Caki2 (cell line): ENCODE measurements at regions not wholly inside any gene's neighbourhood (a gene's known extent, or its start where the extent isn't known, plus 50 kb on each side); places are given as distances from the start of the nearest gene placed in this dataset.
A peak's percentile ranks its signal among the peaks of the same experiment; 100 is the strongest.

Source experiments
- DNase-seq: peaks from one replicate; pipeline ENCODE4 v3.0.0-alpha.2; 2015; ENCODE audit warnings: low read depth
- in situ Hi-C: cut with HindIII; loops from 2 replicates; pipeline ENCODE4 v1.10.0; 2016; ENCODE audit warnings: low sequenced_read_pairs, low pct_unique_long_range_greater_than_20kb, mixed read lengths

DNA sequence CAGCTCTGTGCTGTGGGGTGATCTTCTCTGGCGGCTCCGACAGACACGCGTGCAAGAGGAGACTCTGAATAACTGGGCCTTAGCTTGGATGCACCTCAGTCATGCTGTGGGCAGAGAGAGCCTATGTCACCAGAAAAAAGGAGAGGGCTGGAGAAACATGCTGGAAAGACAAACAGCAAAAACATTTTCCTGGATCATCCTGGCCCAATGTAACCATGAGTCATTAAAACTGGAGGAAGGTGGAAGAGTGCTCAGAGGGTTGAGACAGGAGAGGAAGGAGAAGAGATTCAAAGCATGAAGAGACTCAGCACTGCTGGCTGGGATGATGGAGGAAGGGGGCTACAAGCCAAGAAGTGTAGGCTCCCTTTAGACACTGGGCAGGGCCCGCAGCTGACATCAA, 292.0 kb downstream of the CDH26 start:
- no peak for DNase-seq
- in situ Hi-C loops, result no loop called here

DNA sequence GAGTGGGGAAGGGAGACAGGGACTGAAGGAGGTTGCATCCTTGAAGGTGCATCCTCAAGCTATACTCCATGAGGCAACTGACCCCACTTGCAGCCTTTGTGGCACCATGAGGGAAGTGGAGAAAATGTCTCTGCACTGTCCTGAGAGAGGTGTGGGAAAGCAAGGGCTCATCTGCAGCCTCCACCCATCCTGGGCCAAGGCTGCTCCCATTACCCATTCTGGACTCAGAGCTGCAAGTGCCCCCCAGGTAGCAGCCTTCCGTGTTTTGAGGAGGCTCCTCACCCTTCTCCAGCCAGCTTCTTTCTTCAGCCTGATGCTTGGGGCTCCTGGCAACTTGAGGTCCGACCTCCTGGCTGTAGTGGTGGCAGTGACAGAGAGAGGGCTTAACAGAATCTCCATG, 294.6 kb downstream of the CDH26 start:
- DNase-seq, result no peak
- in situ Hi-C loops, result no loop called here

DNA sequence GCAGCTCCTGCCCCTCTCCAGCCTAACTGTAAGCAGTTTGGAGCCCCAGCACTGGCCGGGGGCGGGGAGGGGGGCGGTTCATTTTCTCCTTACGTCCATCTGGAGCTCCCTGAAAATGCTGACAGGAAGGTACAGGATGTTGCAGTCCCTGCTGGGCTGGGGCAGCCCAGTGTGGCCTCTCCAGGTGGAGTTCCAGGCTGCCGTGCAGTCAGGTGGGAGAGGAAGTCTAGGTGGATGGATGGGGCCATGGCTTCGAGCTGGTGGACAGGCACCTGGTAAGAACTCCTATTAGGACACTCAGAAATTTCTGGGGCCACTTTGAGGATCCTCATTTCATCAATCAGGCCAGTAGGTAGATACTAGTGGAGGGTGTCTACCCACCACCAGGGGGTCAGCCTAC, 295.2 kb downstream of the CDH26 start:
- in situ Hi-C loops, result no loop called here
- no peak for DNase-seq

DNA sequence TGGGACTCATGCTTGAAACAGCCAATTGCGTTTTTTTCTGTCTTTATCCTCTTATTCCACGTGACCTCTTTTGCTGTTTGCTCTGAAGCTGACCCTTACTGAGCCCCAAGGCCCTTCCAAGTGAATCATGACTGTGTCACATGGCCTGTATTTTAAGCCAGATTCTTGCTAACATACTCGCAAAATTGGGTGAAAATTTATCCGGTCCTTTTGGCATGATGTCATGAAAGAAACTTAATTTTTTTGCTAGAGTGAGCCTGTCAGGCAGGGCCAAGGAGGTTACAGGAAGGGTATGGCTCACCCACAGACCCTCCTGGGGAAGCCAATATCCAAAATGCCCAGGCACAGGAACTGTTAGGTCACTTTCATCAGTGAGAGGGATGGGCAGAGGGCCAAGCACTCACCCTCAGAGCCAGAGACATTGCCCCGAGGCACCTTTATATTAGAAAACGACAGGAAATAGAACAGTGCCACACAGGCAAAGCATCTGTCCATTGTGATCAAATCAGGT, 296.7 kb downstream of the CDH26 start:
- in situ Hi-C loops, result no loop called here
- no peak for DNase-seq

DNA sequence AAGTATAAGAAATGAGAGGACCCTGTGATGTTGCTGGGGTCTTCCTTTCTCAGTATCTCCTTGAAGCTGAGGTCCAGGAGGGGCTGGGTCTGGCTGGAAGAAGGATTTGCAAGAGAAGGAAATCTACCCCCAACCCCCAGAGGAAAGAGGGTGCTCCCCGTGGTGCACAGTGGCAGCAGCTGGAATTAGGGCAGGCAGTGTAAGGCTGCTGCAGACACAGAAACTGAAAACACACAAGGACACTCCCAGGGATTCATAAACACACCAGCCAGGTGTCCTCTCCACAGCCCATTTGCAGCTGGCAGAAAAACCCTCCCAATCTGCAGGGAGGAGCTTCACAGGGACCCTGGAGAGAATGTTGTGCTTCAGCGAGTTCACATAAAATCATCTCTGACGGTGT, 297.2 kb downstream of the CDH26 start:
- in situ Hi-C loops, result no loop called here
- DNase-seq, result no peak

DNA sequence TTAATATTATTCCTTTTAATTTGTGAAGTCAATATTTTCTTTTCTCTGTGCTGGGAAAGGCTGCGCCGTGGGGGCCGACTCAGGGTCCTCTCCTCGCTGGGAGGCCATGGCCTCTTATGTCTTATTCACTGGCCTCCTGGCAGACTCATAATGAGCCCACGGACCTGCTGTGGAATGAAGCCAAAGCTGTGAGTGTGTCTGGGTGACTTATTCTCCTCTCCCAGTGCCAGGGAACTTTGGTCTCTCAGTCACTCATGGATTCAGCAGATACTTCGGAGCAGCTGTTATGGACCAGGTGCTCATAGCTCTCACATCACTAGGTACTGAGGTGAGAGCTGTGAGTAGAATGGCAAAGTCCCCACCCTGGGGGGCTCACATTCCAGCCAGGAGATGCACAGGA, 297.6 kb downstream of the CDH26 start:
- no peak for DNase-seq

DNA sequence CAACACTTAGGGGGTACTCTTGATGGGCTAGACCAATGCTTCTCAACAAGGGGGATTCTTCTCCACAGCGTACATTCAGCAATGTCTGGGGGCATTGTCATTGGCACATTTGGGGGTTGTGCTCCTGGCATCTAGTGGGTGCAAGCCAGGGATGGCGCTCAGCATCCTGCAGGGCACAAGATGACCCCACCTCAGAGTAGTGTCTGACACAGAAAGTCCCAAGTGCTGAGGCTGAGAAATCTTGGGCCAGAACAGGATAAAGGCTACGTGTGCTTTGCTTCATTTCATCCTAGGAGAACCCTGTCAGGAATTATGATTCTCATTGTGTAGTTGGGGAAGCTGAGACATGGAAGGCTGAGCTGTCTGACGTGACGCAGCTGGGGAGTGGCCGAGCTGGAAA, 298.6 kb downstream of the CDH26 start:
- no peak for DNase-seq
- in situ Hi-C loops, result no loop called here

More for the DNA sequence above, 297.6 kb downstream of the CDH26 start:
- in situ Hi-C loops, result no loop called here

DNA sequence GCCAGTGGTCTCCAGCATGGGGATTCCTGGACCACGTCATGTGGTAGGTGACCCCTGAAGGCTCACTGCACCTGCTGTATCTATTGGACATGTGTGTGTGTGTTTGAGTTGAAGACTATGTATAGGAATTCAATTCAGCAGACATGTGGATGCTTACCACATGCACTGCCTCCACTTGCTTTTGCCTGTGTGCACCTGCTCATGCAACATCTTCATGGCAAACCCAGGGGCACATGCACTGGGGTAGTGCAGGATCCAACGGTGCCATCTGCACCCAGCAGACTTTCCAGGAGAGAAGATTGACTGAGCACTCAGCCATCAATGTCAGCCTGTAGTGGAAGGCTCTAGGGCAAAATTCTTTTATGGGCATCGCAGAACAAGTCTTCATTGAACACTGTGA, 299.4 kb downstream of the CDH26 start:
- no peak for DNase-seq
- in situ Hi-C loops, result no loop called here

DNA sequence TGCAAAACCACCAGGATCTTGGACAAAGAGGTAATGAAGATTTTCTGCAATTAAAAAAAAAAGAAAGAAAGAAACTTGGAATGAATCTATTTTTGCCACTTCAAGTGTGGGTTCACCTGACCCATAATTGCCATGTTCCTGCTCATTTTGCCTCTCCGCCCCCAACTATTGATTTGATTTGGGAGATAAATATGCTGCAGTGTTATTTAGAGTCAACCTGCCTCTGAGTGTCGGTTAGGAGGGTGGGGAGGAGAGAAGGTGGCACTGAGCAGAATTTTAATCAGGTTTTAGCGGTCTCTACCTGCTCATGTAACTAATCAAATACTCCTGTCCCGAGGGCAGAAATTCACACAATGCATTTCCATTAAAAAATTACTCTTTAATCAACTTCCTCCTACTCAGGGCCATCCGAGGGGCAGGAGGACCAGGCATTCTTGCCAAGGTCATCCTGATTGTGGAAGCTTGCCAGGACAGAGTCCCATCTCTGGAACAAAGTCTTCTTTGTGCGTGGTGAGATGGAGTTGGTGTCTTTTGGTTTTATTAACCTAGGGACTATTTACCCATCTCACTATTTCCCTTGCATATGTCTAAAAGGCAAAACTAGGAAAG, 300.1 kb downstream of the CDH26 start:
- DNase-seq, result no peak
- in situ Hi-C loops, result no loop called here

DNA sequence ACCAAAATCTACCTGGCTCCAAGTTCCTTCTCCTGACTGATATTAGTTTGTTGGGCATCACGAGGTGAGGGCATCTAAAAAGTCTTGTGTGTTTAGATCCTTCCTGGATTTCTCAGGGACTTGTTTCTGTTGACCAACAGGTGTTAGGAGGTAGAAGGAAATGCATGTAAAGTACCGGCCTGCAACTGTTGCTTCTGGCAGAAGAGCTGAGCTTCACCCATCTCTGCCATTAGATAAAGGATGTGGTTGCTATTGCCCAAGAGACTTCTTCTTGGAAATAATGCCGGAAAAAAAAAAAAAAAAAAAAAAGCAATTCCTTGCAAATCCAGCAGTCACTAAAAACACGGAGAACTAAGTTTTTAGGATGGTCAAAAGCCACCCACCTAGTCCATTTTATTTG, 303.1 kb downstream of the CDH26 start:
- DNase-seq, result no peak
- in situ Hi-C loops, result no loop called here

DNA sequence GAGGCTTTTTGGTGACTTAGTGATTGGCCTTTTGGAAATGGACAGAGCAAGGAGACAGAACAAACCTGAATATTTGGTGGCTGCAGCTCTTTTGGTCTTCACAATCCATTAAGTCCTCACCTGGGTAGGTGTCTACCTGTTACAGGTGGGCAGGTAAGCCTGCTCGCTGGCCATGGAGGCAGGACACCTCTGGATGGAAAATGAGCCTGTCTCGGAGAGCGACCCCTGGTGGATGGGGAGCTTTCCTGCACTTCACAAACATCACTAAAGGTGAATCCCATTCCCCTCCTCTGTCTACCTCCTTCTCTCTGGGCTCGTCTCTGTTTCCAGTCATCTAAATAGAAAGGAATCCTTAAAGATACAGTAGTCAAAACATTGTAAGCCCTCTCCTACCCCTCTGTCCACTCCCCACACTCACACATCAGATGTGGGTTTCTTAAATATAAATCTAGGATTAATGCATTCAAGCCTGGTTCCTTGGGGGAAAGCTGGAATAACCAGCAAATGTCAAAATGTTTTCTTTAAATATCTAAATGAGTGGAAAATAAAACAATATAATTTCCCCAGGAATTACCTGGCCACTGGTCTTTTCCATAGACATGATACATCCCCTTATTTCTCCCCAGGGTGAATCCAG, 304.9 kb downstream of the CDH26 start:
- in situ Hi-C loops, result no loop called here
- DNase-seq, result peak; percentile 12

DNA sequence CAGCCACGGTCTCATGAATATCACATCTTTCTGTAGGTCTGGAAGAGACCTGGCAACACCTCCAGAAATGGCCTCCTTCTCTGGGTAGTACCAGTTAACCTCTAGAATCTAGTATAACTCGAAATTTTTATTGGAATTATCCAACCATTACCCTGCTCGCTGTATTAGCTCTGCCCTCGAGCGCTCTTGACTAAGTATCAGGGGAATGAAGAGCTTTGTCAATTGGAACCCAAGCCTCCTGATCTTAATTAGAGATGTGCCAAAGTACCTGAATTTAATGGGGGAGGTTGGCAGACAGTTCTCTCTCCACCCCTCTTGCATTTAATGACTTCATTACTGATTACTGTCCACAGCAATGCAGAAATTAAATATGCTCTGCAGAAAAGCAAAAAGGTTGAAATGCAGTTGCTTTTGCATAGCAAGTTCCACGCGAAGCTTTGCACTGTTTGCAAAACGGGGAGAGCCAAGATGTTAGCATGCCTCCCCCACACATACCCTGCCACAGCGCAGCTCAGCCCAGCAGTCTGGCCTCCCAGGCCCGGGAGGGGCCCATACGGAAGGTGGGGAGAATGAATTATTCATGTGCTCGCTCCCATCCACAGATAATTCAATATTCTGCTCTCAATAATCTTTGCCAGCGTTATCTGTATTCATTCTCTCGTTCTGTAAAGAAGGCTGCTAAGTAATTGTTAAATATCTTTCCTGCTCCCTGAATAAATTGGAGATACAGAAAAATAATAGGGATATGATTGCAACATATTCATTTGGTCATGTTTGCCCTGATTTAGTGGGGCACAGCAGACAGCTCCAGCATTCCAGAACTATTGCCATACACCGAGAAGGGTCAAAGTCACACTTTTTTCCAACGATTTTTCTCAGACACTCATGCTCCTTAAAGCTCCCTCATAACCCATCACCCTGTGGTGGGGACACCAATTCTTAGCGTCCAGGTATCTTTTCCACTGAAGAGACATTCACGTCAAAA, 305.8 kb downstream of the CDH26 start:
- in situ Hi-C loops, result no loop called here
- no peak for DNase-seq

DNA sequence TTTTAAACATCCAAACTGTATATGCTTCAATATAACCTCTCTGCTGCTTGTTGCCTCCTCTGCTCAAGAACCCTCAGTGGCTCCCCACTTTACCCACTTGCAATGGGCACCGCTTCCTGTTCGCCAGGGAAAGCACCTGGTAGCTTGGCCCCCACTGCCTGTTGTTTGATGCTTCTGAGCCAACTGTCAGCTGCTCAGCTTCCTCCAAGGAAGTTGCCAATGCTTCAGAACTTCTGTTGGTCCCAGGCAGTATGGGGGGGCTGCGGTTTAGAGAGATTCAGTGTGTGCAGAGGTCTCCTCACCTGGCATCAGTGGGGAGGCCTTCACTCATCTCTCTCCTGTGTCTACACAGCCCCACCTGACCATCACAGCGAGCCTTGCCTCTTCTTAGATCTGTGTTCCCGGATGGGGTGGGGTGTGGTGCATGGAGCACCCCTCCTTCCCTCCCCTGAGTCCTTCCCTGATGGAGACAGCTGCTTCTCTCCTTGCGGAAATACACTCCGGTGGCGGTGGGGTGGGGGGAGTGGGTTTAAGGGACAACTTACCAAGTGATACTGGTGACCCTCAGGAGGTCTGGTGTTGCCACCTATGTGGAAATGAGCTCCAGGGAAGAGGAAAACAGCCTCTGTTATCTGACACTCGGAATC, 308.1 kb downstream of the CDH26 start:
- in situ Hi-C loops, result no loop called here

DNA sequence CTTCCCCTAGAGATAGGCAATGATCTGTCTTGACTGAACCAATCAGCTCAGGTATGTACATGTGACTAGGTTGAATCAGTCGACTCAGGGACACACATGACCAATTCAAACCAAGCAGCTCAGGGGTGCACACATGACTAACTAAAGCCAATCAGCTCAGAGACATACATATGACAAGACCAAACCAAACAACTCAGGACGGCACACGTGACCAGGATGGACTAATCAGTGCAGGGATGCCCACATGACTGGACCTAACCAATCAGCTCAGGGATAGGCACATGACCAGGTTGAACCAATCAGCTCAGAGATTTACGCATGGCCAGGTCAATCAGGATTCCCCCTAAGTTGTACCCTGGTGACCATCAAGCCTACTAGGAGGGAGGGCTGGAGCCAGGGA, 310.3 kb downstream of the CDH26 start:
- peak; percentile 32 for DNase-seq

More for the DNA sequence above, 308.1 kb downstream of the CDH26 start:
- DNase-seq, result no peak

DNA sequence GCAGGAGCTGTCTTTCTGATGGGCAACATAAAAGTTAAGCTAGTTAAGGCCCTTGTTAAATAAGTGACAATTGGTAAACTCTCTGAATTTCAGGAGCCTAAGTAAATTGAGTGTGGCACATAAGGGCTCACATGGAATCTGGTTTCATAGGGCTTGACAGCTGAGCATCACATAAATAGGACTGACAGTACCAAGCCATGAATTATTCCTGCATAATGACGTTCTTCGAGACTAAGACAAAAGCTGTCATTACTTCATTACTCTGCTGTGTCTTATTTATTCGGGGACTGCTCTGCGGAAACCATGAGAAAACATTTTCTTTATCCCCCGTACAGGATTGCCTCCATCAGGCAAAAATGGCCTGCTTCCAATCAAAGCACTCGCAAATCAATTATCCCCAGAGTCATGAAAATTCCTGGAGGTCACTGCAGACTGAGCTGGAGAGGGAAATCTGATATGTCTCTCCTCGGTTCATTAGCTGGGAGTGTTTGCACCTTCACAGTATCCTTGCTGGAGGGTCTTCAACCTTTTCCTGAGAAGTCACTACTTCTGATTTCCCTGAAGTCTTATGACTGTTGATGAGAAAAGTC, 311.4 kb downstream of the CDH26 start:
- no peak for DNase-seq
- in situ Hi-C loops, result no loop called here

More for the DNA sequence above, 310.3 kb downstream of the CDH26 start:
- in situ Hi-C loops, result no loop called here

DNA sequence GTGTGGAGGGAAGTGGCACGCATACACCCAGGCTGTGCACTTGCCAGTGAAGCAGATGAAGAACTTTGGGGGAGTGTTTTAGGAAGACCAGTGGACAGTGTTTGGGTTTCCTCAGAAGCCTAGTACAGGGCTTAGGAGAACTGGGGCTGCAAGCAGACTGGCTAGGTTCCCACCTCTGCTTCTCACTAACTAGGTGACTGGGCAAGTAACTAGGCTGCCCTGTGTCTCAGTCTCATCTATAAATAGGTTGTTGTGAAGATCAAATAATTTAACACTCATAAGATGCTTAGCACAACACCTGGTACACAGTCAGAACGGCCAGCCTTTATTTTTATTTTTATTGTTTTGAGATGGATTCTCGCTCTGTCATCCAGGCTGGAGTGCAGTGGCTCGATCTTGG, 312.1 kb downstream of the CDH26 start:
- in situ Hi-C loops, result no loop called here

DNA sequence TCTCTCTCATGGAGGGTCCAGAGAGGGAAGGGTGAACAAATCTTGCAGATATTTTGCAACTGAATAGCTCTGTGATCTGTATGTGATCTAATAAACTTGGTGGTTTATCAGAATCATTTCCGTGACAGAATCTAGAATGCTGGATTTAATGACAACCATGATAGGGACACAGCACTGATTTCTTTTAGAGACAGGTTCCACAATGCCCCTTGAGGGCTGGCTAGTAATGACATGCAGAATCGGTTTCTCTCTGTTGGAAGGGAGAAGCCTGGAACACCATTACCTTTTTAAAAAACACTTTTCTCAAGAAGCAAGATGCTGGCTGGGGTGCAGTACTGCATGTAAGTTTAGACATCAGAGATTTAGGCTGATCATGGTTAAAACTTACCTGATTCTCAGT, 313.4 kb downstream of the CDH26 start:
- in situ Hi-C loops, result no loop called here
- no peak for DNase-seq

More for the DNA sequence above, 312.1 kb downstream of the CDH26 start:
- no peak for DNase-seq

DNA sequence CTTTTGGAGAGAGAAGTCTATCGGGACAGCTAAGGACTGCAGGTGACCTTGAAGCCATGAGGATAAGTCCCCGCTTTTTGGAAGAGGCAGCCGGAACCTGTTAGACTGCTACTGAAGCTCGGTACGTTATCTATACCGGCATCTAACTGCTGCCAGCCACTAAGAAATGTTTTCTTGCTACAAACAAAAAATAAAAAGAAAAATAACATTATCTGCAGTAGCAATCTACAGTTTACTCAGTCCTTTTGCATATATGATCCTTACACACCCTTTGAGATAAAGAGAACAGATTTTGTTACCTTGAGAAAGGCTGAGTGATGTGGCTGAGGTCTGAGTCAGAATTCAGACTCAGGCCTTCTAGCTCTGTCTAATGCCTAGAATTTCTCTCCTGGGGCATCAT, 314.6 kb downstream of the CDH26 start:
- in situ Hi-C loops, result no loop called here
- no peak for DNase-seq
